Mesenchymal stem cell (in vitro differentiated cells and primary cell): ENCODE measurements at regions not wholly inside any gene's neighbourhood (a gene's known extent, or its start where the extent isn't known, plus 50 kb on each side); places are given as distances from the start of the nearest gene placed in this dataset.

Experiments used
- DNase-seq: peaks from one replicate; pipeline ENCODE4 v3.0.0-alpha.2; 2013
- H2AFZ ChIP-seq: one replicate; pipeline ENCODE4 v1.6.1; 2013; ENCODE audit warnings: low read depth, mild to moderate bottlenecking, control low read depth, inconsistent platforms, low read length, moderate library complexity
- H2AK5ac ChIP-seq: 2 replicates; pipeline ENCODE4 v1.6.1; 2013; ENCODE audit warnings: low read length, moderate library complexity, mild to moderate bottlenecking, inconsistent platforms; ENCODE audit not compliant: severe bottlenecking
- H2BK120ac ChIP-seq: one replicate; pipeline ENCODE4 v1.6.1; 2013; ENCODE audit warnings: low read depth, mild to moderate bottlenecking, inconsistent platforms, low read length, moderate library complexity
- H2BK12ac ChIP-seq, 2 experiments: one replicate each; pipeline ENCODE4 v1.6.1; 2013; ENCODE audit warnings: inconsistent platforms in 2 of 2, low read length in 2 of 2, mild to moderate bottlenecking in 2 of 2, moderate library complexity in 2 of 2, control low read depth in 1 of 2
- H2BK15ac ChIP-seq: one replicate; pipeline ENCODE4 v1.6.1; 2013; ENCODE audit warnings: mild to moderate bottlenecking, low read depth, inconsistent platforms; ENCODE audit not compliant: poor library complexity, severe bottlenecking
- H2BK5ac ChIP-seq: 2 replicates; pipeline ENCODE4 v1.6.1; 2013; ENCODE audit warnings: low read depth, mild to moderate bottlenecking, low read length, control low read depth, inconsistent platforms; ENCODE audit not compliant: poor library complexity, severe bottlenecking
- H3K14ac ChIP-seq, 2 experiments: one replicate each; pipeline ENCODE4 v1.6.1; 2013; ENCODE audit warnings: inconsistent platforms in 2 of 2, low read length in 2 of 2, control low read depth in 1 of 2, mild to moderate bottlenecking in 1 of 2, moderate library complexity in 1 of 2
- H3K18ac ChIP-seq, 2 experiments: one replicate each; pipeline ENCODE4 v1.6.1; 2013; ENCODE audit warnings: inconsistent platforms in 2 of 2, low read length in 2 of 2, control low read depth in 1 of 2, low read depth in 1 of 2, mild to moderate bottlenecking in 1 of 2
- H3K23ac ChIP-seq, 2 experiments: one replicate each; pipeline ENCODE4 v1.6.1; 2013; ENCODE audit warnings: inconsistent platforms in 2 of 2, low read length in 2 of 2, mild to moderate bottlenecking in 2 of 2, moderate library complexity in 2 of 2, control low read depth in 1 of 2
- H3K27ac ChIP-seq: 2 replicates; pipeline ENCODE4 v1.5.1; 2013; ENCODE audit warnings: mild to moderate bottlenecking, moderate library complexity, low read length, control low read depth, inconsistent platforms; ENCODE audit not compliant: poor library complexity, severe bottlenecking
- H3K27me3 ChIP-seq, 2 experiments: 2 replicates each; pipeline versions ENCODE4 v1.6.1 to v1.7.0; 2013; ENCODE audit warnings: low read length in 2 of 2, mild to moderate bottlenecking in 2 of 2, moderate library complexity in 2 of 2, control low read depth in 1 of 2, inconsistent platforms in 1 of 2; ENCODE audit not compliant: control insufficient read depth in 1 of 2, insufficient read depth in 1 of 2
- H3K36me3 ChIP-seq, 2 experiments: 2 replicates each; pipeline versions ENCODE4 v1.6.1 to v1.7.0; 2013; ENCODE audit warnings: low read length in 2 of 2, control low read depth in 1 of 2, inconsistent platforms in 1 of 2, low read depth in 1 of 2, mild to moderate bottlenecking in 1 of 2; ENCODE audit not compliant: insufficient read depth in 2 of 2, control insufficient read depth in 1 of 2
- H3K4ac ChIP-seq, 2 experiments: one replicate each; pipeline ENCODE4 v1.6.1; 2013; ENCODE audit warnings: inconsistent platforms in 2 of 2, low read length in 2 of 2, mild to moderate bottlenecking in 2 of 2, moderate library complexity in 2 of 2, control low read depth in 1 of 2, low read depth in 1 of 2
- H3K4me1 ChIP-seq: 2 replicates; pipeline ENCODE4 v1.6.1; 2013; ENCODE audit warnings: low read depth, low read length, control low read depth; ENCODE audit not compliant: control insufficient read depth, insufficient read depth
- H3K4me2 ChIP-seq: 2 replicates; pipeline ENCODE4 v1.6.1; 2013; ENCODE audit warnings: low read length, mild to moderate bottlenecking, inconsistent platforms; ENCODE audit not compliant: poor library complexity, severe bottlenecking
- H3K4me3 ChIP-seq, 2 experiments: 2 replicates each; pipeline versions ENCODE4 v1.5.1 to v1.7.0; 2013; ENCODE audit warnings: low read length in 2 of 2, mild to moderate bottlenecking in 2 of 2, control low read depth in 1 of 2, low read depth in 1 of 2; ENCODE audit not compliant: insufficient read depth in 1 of 2
- H3K79me1 ChIP-seq: replicated peaks from 2 replicates; pipeline ENCODE4 v1.6.1; 2013; ENCODE audit warnings: mild to moderate bottlenecking, control low read depth, low read length, inconsistent platforms; ENCODE audit not compliant: poor library complexity, severe bottlenecking
- H3K9ac ChIP-seq: 2 replicates; pipeline ENCODE4 v1.7.0; 2013; ENCODE audit warnings: mild to moderate bottlenecking, low read length, moderate library complexity
- H3K9me3 ChIP-seq: 2 replicates; pipeline ENCODE4 v1.7.0; 2013; ENCODE audit warnings: mild to moderate bottlenecking, low read length; ENCODE audit not compliant: control insufficient read depth
- H4K8ac ChIP-seq: one replicate; pipeline ENCODE4 v1.6.1; 2013; ENCODE audit warnings: inconsistent platforms, mild to moderate bottlenecking, low read length, moderate library complexity
- H4K91ac ChIP-seq: one replicate; pipeline ENCODE4 v1.6.1; 2013; ENCODE audit warnings: mild to moderate bottlenecking, low read length, inconsistent platforms
- WGBS: methylation state at CpG from one replicate; pipeline ENCODE4 v1.1.7; 2013; ENCODE audit warnings: mixed read lengths; 5-methylcytosine and 5-hydroxymethylcytosine counted together

DNA sequence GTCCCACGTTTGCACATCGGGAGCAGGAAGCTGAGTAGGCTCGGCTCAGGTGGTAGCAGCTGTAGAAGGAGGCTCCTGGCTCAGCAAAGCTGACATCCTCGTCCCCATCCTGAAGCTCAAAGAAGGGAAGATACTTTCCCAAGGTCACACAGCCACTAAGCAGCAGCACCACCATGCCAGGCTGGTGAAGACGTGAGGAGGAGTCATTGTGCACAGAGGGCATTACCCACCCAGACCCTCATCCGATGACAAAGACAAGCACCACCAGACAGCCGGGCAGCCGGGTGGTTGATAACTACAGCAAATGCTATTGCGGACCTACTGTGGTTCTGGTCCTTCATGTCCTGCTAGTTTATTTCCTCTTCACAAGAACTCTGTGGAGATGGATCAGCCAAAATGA is 186.9 kb downstream of the MATN1 start:
- Histone ChIP-seq H2BK120ac (no peak overlapping the region), H3K9me3 (peaks cover 7% of the 10 kb centered on the region), H3K14ac (no peak overlapping the region), H3K18ac (no peak overlapping the region), H3K4me1 (no peaks in the 10 kb centered on the region), H3K9ac (no peak overlapping the region), H3K79me1 (no peaks in the 10 kb centered on the region), H3K4ac (no peak overlapping the region), H4K8ac (no peak overlapping the region), H4K91ac (no peak overlapping the region), H3K27ac (no peak overlapping the region), H2BK5ac (no peak overlapping the region), H3K36me3 (no peaks in the 10 kb centered on the region), H2AK5ac (no peak overlapping the region), H3K4me3 (no peak overlapping the region), H2BK15ac (no peak overlapping the region), H3K27me3 (peaks cover 0 to 3% of the 10 kb centered on the region in 2 experiments), H3K23ac (no peak overlapping the region), H2AFZ (no peak overlapping the region), H2BK12ac (no peak overlapping the region), H3K4me2 (no peak overlapping the region)
- no peak for DNase-seq
- 84% methylated on average over 9 of the region's 9 CpGs for WGBS

- Histone ChIP-seq H2AFZ (no peak overlapping the region), H4K8ac (no peak overlapping the region), H3K18ac (no peak overlapping the region), H3K4me3 (no peak overlapping the region), H3K9ac (no peak overlapping the region), H3K27me3 (peaks cover 0 to 3% of the 10 kb centered on the region in 2 experiments), H2BK5ac (no peak overlapping the region), H3K27ac (no peak overlapping the region), H3K4ac (no peak overlapping the region), H2AK5ac (no peak overlapping the region), H2BK12ac (no peak overlapping the region), H3K36me3 (no peaks in the 10 kb centered on the region), H3K4me1 (no peaks in the 10 kb centered on the region), H3K9me3 (peaks cover 7% of the 10 kb centered on the region), H3K79me1 (no peaks in the 10 kb centered on the region), H4K91ac (no peak overlapping the region), H3K14ac (no peak overlapping the region), H3K4me2 (no peak overlapping the region), H2BK120ac (no peak overlapping the region), H3K23ac (no peak overlapping the region), H2BK15ac (no peak overlapping the region)
- DNase-seq, result no peak
- WGBS, result 56% methylated on average over 6 of the region's 6 CpGs
Measured at GRCh38 chr1:30535595-30536325, 187.6 kb downstream of the MATN1 start.

DNA sequence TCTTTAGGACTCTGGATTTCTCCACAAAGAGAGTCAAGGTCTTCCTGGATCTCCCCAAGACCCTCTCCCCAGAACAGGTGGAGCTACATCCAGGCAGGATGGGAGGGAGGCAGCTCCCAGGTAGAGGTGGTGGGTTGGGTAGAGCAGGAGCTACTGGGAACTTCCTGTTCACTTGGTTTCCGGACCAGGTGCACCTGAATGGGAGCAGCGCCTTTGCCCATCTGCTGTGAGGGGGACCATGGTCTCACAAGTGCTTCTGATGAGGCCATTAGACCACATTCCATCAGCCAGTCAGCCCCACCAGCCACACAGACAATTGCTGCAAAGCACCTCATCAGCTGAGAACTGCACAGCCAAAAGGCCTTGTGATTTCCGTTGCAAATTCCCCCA is 188.8 kb downstream of the MATN1 start:
- H2AK5ac ChIP-seq, result no peak overlapping the region
- no peak overlapping the region for H3K4ac ChIP-seq
- H3K9me3 ChIP-seq, result peaks cover 7% of the 10 kb centered on the region
- H3K9ac ChIP-seq, result no peak overlapping the region
- no peak overlapping the region for H2BK5ac ChIP-seq
- H3K23ac ChIP-seq, result no peak overlapping the region
- H3K27ac ChIP-seq, result no peak overlapping the region
- H3K4me3 ChIP-seq, result no peak overlapping the region
- H3K79me1 ChIP-seq, result no peaks in the 10 kb centered on the region
- H3K4me1 ChIP-seq, result no peaks in the 10 kb centered on the region
- DNase-seq, result no peak
- no peaks in the 10 kb centered on the region for H3K36me3 ChIP-seq
- no peak overlapping the region for H2BK12ac ChIP-seq
- no peak overlapping the region for H3K14ac ChIP-seq
- H4K8ac ChIP-seq, result no peak overlapping the region
- no peak overlapping the region for H3K4me2 ChIP-seq
- H4K91ac ChIP-seq, result no peak overlapping the region
- H2BK120ac ChIP-seq, result no peak overlapping the region
- no peaks in the 10 kb centered on the region for H3K27me3 ChIP-seq
- H3K18ac ChIP-seq, result no peak overlapping the region
- H2BK15ac ChIP-seq, result no peak overlapping the region
- H2AFZ ChIP-seq, result no peak overlapping the region
- WGBS, result 79% methylated on average over 2 of the region's 3 CpGs

GRCh38 chr1:30533796-30534550 is 189.4 kb downstream of the MATN1 start:
- Histone ChIP-seq H3K23ac (no peak overlapping the region), H3K18ac (no peak overlapping the region), H3K9me3 (peaks cover 7% of the 10 kb centered on the region), H3K4me3 (no peak overlapping the region), H2BK15ac (no peak overlapping the region), H2BK120ac (no peak overlapping the region), H4K8ac (no peak overlapping the region), H3K9ac (no peak overlapping the region), H2BK12ac (no peak overlapping the region), H3K79me1 (no peaks in the 10 kb centered on the region), H3K27ac (no peak overlapping the region), H3K4ac (no peak overlapping the region), H2BK5ac (no peak overlapping the region), H3K4me1 (no peaks in the 10 kb centered on the region), H3K36me3 (no peaks in the 10 kb centered on the region), H2AFZ (no peak overlapping the region), H3K4me2 (no peak overlapping the region), H4K91ac (no peak overlapping the region), H2AK5ac (no peak overlapping the region), H3K27me3 (no peaks in the 10 kb centered on the region), H3K14ac (no peak overlapping the region)
- 63% methylated on average over 6 of the region's 6 CpGs for WGBS
- no peak for DNase-seq
